Epithelial cell of proximal tubule (primary cell): ENCODE measurements at regions not wholly inside any gene's neighbourhood (a gene's known extent, or its start where the extent isn't known, plus 50 kb on each side); places are given as distances from the start of the nearest gene placed in this dataset.

Source experiments
- DNase-seq: peaks from one replicate; pipeline ENCODE4 v3.0.0-alpha.2; 2011; ENCODE audit warnings: low read depth
- H3K4me3 ChIP-seq: 2 replicates; pipeline ENCODE4 v1.5.1; 2011; ENCODE audit warnings: low read depth, mild to moderate bottlenecking, low read length
- TF ChIP-seq, protein P1 (sequence below): conservative IDR thresholded peaks from 2 replicates; pipeline ENCODE4 v1.5.1; 2012; ENCODE audit warnings: low read depth, mild to moderate bottlenecking, low read length

DNA sequence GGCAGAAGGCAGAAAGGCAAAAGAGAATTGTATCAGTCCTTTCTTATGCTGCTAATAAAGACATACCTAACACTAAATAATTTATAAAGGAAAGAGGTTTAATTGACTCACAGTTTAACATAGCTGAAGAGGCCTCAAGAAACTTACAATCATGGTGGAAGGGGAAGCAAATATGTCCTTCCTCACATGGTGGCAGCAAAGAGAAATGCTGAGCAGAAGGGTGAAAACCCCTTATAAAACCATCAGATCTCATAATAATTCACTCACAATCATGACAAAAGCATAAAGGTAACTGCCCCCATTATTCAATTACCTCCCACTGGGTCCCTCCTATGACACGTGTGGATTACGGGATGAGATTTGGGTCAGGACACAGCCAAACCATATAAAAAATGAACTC, 312.5 kb upstream of the PTGER4 start:
- H3K4me3 ChIP-seq = no peak overlapping the region
- TF ChIP-seq, protein P1, sequence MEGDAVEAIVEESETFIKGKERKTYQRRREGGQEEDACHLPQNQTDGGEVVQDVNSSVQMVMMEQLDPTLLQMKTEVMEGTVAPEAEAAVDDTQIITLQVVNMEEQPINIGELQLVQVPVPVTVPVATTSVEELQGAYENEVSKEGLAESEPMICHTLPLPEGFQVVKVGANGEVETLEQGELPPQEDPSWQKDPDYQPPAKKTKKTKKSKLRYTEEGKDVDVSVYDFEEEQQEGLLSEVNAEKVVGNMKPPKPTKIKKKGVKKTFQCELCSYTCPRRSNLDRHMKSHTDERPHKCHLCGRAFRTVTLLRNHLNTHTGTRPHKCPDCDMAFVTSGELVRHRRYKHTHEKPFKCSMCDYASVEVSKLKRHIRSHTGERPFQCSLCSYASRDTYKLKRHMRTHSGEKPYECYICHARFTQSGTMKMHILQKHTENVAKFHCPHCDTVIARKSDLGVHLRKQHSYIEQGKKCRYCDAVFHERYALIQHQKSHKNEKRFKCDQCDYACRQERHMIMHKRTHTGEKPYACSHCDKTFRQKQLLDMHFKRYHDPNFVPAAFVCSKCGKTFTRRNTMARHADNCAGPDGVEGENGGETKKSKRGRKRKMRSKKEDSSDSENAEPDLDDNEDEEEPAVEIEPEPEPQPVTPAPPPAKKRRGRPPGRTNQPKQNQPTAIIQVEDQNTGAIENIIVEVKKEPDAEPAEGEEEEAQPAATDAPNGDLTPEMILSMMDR = peak; percentile 14
- DNase-seq = no peak

DNA sequence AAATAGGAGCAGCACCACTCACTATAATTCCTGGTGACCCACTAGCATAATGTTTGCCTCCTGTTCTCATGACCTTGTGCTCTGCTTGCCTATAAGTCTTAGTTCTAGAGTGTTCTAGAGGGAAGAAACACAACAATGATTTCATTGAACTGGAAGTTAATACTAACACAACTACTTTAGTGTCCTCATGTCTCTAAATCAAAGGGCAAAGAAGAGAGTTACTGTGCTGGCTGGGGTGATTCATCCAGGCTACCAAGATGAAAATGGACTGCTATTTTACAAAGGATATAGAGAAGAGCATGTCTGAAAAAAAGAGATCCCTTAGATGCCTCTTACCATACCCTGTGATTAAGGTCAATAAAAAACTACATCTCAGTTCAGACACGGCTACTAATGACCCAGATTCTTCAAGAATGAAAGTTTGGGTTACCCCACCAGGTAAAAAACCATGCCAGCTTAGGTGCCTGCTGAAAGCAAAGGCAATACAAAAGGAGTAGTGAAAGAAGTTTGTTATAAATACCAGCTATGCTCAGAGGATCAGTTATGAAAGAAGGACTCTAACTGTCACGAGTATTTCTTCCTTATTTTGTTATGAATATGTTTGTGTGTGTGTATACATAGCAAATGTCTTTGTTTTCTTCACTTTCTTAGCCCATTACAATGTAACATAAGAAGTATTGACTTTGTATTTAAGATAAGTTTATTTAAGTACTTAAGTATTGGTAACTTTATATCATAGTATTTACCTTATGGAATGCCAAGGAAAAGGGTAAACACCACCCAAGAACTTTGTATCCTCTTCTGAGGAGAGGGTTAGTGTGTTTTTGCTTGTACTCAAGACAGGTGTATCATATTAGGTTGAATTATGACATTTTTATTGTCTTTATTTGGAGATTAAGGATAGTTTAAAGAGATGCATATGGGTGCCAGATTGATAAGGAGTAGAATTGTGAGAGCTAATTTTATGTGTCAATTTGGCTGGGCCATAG, 314.1 kb upstream of the PTGER4 start:
- DNase-seq = no peak
- TF ChIP-seq, protein P1 = no peak
- H3K4me3 ChIP-seq = no peak overlapping the region

DNA sequence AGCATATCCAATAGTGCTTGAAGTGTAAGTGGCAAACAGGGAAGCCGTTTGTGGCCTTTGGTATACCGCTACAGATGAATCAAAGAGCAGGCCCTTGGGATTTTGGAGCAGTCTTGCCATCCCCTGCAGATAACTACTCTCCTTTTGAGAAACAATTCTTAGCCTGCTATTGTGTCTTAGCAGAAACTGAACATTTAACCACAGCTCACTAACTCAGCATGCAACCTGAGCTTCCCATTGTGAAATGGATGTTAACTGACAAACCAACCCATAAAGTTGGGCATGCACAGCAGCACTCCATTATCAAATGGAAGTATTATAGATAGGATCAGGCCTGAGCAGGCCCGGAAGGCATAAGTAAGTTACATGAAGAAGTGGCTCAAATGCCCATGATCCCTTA, 315.3 kb upstream of the PTGER4 start:
- no peak overlapping the region for H3K4me3 ChIP-seq
- DNase-seq = no peak
- TF ChIP-seq, protein P1 = no peak

DNA sequence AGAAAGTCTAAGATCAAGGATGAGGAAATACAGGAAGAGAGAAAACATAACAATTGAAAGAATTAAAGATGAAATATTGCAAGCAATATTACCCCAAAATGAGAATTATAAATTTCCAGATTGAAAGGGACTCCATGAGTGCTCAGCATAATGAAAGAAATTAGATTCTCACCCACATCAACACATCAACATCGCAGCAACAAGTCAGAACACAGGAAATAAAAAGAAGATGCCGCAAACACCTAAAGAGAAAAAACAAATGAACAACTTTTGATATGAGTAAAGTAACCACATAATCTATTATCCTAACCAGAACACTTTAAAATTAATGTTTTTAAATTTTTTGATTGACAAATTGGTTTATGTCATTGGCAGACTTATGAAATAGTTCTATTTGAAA, 318.3 kb upstream of the PTGER4 start:
- DNase-seq = no peak
- H3K4me3 ChIP-seq = no peak overlapping the region
- TF ChIP-seq, protein P1 = no peak

DNA sequence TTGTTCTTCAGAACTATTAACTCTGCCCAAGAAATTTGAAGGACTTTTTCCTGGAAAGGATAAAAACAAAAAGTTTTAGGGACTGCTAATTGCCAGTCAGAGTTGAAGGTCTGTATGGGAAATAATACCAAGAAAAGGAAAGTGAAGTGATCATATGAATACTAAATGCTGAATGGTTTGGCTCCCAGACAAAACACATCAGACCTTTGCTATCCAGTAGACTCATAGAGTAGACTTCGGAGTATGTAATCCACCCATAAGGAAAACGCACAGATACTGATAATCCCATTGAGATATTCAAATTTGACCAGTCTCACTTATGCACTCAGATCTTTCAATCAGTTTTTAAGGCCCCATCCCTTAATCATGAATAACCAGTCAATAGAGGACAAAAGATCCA, 319.0 kb upstream of the PTGER4 start:
- TF ChIP-seq, protein P1 = no peak
- no peak for DNase-seq
- H3K4me3 ChIP-seq = no peak overlapping the region

DNA sequence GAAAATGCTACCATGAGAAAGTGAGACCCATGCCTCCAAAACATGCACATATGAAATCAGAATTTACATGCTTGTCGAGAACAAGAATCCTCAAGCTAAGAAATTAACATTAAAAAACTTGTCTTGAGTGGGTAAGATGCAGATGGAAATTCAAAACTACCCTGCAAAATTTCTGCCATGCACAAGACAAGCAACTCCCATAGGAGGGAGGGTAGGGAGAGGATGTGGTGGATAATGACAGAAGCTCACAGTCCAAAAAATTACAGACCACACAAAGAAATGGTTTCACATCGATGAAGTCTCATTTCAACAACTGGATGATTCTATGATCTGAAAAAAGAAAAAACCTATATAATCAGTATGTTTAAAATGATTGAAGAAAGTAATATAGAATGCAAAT, 319.9 kb upstream of the PTGER4 start:
- H3K4me3 ChIP-seq = no peak overlapping the region
- TF ChIP-seq, protein P1 = no peak
- DNase-seq = no peak

DNA sequence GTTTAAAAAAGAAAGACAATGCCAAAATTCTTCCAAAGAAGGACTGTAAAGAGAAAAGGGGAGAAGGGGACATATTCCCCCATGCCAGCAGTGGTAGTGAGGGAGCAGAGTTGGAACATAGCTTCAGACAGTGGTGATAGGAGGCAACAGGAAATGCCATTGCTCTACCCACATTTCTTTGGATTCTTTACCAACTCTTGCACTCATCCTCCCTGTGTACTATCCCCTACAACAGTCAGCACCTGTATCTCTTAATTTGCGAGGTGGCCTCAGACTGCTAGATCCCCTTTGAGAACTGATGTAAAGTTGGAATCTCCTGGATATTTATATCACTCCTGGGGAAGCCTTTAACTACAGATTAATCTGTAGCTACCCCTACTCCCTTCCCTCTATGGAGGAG, 320.6 kb upstream of the PTGER4 start:
- no peak overlapping the region for H3K4me3 ChIP-seq
- no peak for DNase-seq
- TF ChIP-seq, protein P1 = no peak
